Panc1 (cell line): ENCODE measurements at regions not wholly inside any gene's neighbourhood (a gene's known extent, or its start where the extent isn't known, plus 50 kb on each side); places are given as distances from the start of the nearest gene placed in this dataset.

Source experiments
- ATAC-seq: fragments of 200-7000 bp; cut with Tn5 transposase; 2 replicates; pipeline ENCODE4 v1.9.1; 2020; ENCODE audit warnings: mild to moderate bottlenecking, moderate library complexity
- BruUV-seq: library from RNA; stranded (reverse); fragments of 400-500 nt; replicated peaks from 2 replicates; lab custom pipeline; 2021; lab: Mats Ljungman, UMichigan
- CTCF ChIA-PET: fragments of 300-600 bp; sonication (Branson Sonifier 250); formaldehyde crosslinking; loops from one replicate; lab custom pipeline; 2022; ENCODE audit warnings: antibody characterized with exemption; lab: Charles Lee
- POLR2A ChIA-PET: fragments of 300-600 bp; sonication (Branson Sonifier 250); formaldehyde crosslinking; loops from one replicate; lab custom pipeline; 2022; ENCODE audit warnings: antibody characterized with exemption; lab: Charles Lee
- DNase-seq: peaks from one replicate; pipeline ENCODE4 v3.0.0-alpha.2; 2010; ENCODE audit warnings: low read depth, low spot score
- H3K27ac ChIP-seq: 2 replicates; pipeline ENCODE4 v1.5.1; 2011; ENCODE audit warnings: mild to moderate bottlenecking, low read length, inconsistent platforms
- H3K27me3 ChIP-seq: fragments of 200-500 bp; sonication (Bioruptor generic); 2 replicates; pipeline ENCODE4 v1.6.0; 2014; ENCODE audit warnings: low read length, inconsistent platforms; ENCODE audit not compliant: control insufficient read depth, insufficient read depth
- H3K36me3 ChIP-seq: fragments of 200-500 bp; sonication (Bioruptor generic); 2 replicates; pipeline ENCODE4 v1.5.1; 2014; ENCODE audit warnings: inconsistent platforms, mild to moderate bottlenecking, low read length, moderate library complexity; ENCODE audit not compliant: control insufficient read depth, insufficient read depth
- H3K4me1 ChIP-seq: 2 replicates; pipeline ENCODE4 v1.5.1; 2011; ENCODE audit warnings: inconsistent platforms, mild to moderate bottlenecking, low read length, moderate library complexity; ENCODE audit not compliant: control insufficient read depth, insufficient read depth
- H3K4me3 ChIP-seq, 2 experiments: 2 replicates each; pipeline ENCODE4 v1.5.1; 2011 to 2012; ENCODE audit warnings: low read depth in 2 of 2, low read length in 2 of 2, mild to moderate bottlenecking in 2 of 2, inconsistent platforms in 1 of 2, moderate library complexity in 1 of 2
- H3K9me3 ChIP-seq: fragments of 200-500 bp; sonication (Bioruptor generic); 2 replicates; pipeline ENCODE4 v1.5.1; 2014; ENCODE audit warnings: low read depth, mild to moderate bottlenecking, inconsistent platforms, low read length, moderate library complexity; ENCODE audit not compliant: control insufficient read depth, insufficient read depth
- CTCF ChIP-seq: fragments of 450-650 bp; IDR thresholded peaks from 2 replicates; pipeline ENCODE4 v1.5.1; 2017; ENCODE audit warnings: mild to moderate bottlenecking
- POLR2AphosphoS5 ChIP-seq: IDR thresholded peaks from 2 replicates; pipeline ENCODE4 v1.6.1; 2012; ENCODE audit warnings: mild to moderate bottlenecking, low read depth, low read length, moderate library complexity
- SIN3A ChIP-seq: IDR thresholded peaks from 2 replicates; pipeline ENCODE4 v1.6.1; 2012; ENCODE audit warnings: low read depth, mild to moderate bottlenecking, low read length, moderate library complexity, borderline replicate concordance; ENCODE audit not compliant: insufficient read depth
- TCF7L2 ChIP-seq: IDR thresholded peaks from 2 replicates; pipeline ENCODE4 v1.6.1; 2011; ENCODE audit warnings: mild to moderate bottlenecking, low read depth, low read length, inconsistent platforms
- in situ Hi-C: cut with HindIII; loops from 2 replicates; pipeline ENCODE4 v1.10.0; 2016; ENCODE audit warnings: low sequenced_read_pairs, low pct_unique_long_range_greater_than_20kb
- intact Hi-C: fragments of 100-400 bp; cut with micrococcal nuclease; formaldehyde crosslinking; loops from one replicate; pipeline ENCODE4 v1.10.0; 2022; ENCODE audit not compliant: unreplicated experiment
- TF ChIP-seq, protein P1 (sequence below), 2 experiments: IDR thresholded peaks; 2 replicates each; pipeline ENCODE4 v1.6.1; 2011 to 2012; ENCODE audit warnings: low read depth in 2 of 2, control low read depth in 1 of 2, low read length in 1 of 2, mild to moderate bottlenecking in 1 of 2, moderate library complexity in 1 of 2; ENCODE audit not compliant: insufficient read depth in 1 of 2

- H3K4me1 ChIP-seq: no peaks in the 10 kb centered on the region
- in situ Hi-C loops: no loop called here
- BruUV-seq: no TSS peak
- POLR2A ChIA-PET: no interaction called here
- H3K4me3 ChIP-seq: no peak overlapping the region
- intact Hi-C loops: no loop called here
- H3K36me3 ChIP-seq: no peaks in the 10 kb centered on the region
- no peaks in the 10 kb centered on the region for H3K9me3 ChIP-seq
- TF ChIP-seq SIN3A (no peak), POLR2AphosphoS5 (no peak), TCF7L2 (no peak), CTCF (no peak)
- TF ChIP-seq, protein P1, sequence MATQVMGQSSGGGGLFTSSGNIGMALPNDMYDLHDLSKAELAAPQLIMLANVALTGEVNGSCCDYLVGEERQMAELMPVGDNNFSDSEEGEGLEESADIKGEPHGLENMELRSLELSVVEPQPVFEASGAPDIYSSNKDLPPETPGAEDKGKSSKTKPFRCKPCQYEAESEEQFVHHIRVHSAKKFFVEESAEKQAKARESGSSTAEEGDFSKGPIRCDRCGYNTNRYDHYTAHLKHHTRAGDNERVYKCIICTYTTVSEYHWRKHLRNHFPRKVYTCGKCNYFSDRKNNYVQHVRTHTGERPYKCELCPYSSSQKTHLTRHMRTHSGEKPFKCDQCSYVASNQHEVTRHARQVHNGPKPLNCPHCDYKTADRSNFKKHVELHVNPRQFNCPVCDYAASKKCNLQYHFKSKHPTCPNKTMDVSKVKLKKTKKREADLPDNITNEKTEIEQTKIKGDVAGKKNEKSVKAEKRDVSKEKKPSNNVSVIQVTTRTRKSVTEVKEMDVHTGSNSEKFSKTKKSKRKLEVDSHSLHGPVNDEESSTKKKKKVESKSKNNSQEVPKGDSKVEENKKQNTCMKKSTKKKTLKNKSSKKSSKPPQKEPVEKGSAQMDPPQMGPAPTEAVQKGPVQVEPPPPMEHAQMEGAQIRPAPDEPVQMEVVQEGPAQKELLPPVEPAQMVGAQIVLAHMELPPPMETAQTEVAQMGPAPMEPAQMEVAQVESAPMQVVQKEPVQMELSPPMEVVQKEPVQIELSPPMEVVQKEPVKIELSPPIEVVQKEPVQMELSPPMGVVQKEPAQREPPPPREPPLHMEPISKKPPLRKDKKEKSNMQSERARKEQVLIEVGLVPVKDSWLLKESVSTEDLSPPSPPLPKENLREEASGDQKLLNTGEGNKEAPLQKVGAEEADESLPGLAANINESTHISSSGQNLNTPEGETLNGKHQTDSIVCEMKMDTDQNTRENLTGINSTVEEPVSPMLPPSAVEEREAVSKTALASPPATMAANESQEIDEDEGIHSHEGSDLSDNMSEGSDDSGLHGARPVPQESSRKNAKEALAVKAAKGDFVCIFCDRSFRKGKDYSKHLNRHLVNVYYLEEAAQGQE (IDR thresholded peaks at IDR 0.05; ENCODE audit: insufficient read depth in 1 of 2, low read depth in 2 of 2, low read length in 1 of 2): no peak
- no peak for ATAC-seq
- CTCF ChIA-PET: no interaction called here
- H3K27me3 ChIP-seq: no peaks in the 10 kb centered on the region
- no peak for DNase-seq
- H3K27ac ChIP-seq: no peak overlapping the region
Observed at GRCh38 chr17:65457183-65457582, 104.3 kb downstream of the AXIN2 start.

DNA sequence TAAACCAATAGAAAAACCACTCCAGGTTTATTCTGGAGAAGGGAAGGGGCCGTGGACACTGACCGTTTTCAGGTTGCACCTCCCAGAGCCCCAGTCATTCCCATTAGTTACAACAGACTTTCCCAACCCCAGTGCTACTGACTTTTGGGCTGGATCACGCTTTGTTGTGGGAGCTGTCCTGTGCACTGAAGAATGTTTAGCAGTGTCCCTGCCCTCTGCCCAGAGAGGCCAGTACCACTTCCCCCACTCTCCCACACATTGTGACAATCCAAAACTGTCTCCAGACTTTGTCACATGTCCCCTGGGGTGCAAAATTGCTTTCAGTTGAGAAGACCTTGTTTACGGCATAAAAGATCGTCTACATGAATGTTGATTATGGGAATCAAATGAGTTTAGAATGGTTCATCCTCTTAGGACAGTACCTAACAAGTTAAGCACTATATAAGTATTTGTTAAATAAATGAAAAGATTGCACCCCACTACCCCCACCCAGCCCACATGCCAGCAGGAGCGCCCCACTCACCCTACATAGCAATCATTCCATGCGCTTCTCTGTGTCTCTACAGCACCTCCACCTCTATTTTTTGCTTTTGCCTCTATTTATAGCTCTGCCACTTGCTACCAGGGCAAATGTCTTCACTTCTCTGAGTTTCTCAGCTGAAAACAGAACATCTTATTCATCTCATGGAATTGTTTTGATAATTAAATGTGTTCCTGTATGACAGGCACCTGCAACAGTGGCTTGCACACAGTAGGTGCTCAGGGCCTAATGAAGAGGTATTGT lies 104.9 kb downstream of the AXIN2 start:
- CTCF ChIA-PET: no interaction called here

More for the DNA sequence above, 104.9 kb downstream of the AXIN2 start:
- H3K4me1 ChIP-seq: no peaks in the 10 kb centered on the region
- DNase-seq (no peak), ATAC-seq (no peak)
- in situ Hi-C loops (no loop called here), intact Hi-C loops (no loop called here)
- H3K4me3 ChIP-seq: no peak overlapping the region
- no peaks in the 10 kb centered on the region for H3K9me3 ChIP-seq
- H3K27ac ChIP-seq: no peak overlapping the region
- no peak for TF ChIP-seq SIN3A
- TF ChIP-seq TCF7L2: no peak
- TF ChIP-seq, protein P1 (IDR thresholded peaks at IDR 0.05; ENCODE audit: insufficient read depth in 1 of 2, low read depth in 2 of 2, low read length in 1 of 2): no peak
- TF ChIP-seq POLR2AphosphoS5: no peak
- TF ChIP-seq CTCF: no peak
- H3K36me3 ChIP-seq: no peaks in the 10 kb centered on the region
- no TSS peak for BruUV-seq
- POLR2A ChIA-PET: no interaction called here
- H3K27me3 ChIP-seq: no peaks in the 10 kb centered on the region
